ENCODE measurements at regions not wholly inside any gene's neighbourhood (a gene's known extent, or its start where the extent isn't known, plus 50 kb on each side); places are given as distances from the start of the nearest gene placed in this dataset.

DNA sequence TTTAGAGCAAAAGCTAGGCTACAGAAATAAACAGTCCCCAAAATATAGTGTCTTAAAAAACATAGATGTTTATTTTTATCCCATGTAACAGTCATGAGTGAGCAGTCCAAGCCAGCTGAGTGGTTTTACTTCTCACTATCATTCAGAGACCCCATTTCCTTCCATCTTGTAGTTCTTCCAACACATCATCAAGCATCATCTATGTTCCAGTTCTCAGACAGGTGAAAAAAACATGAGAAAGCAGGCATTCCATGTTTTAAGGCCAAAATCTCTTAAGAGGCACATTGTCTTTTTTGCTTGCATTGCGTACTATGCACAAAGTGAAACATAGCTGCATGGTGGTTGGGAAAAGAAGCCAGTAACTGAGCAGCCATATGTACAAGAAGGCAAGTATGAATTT, 128.6 kb downstream of the ATOH1 start:
- DNase-seq (ENCODE audit: low read depth) (no peak), FAIRE-seq (no peak)
- Histone ChIP-seq H3K4me3 (ENCODE audit: low read depth, low read length) (no peak overlapping the region), H3K36me3 (ENCODE audit: control insufficient read depth, insufficient read depth, low read length) (no peaks in the 10 kb centered on the region), H3K27me3 (ENCODE audit: control insufficient read depth, insufficient read depth, low read length) (no peaks in the 10 kb centered on the region)
- TF ChIP-seq, protein P1, sequence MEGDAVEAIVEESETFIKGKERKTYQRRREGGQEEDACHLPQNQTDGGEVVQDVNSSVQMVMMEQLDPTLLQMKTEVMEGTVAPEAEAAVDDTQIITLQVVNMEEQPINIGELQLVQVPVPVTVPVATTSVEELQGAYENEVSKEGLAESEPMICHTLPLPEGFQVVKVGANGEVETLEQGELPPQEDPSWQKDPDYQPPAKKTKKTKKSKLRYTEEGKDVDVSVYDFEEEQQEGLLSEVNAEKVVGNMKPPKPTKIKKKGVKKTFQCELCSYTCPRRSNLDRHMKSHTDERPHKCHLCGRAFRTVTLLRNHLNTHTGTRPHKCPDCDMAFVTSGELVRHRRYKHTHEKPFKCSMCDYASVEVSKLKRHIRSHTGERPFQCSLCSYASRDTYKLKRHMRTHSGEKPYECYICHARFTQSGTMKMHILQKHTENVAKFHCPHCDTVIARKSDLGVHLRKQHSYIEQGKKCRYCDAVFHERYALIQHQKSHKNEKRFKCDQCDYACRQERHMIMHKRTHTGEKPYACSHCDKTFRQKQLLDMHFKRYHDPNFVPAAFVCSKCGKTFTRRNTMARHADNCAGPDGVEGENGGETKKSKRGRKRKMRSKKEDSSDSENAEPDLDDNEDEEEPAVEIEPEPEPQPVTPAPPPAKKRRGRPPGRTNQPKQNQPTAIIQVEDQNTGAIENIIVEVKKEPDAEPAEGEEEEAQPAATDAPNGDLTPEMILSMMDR (IDR thresholded peaks at IDR 0.05; ENCODE audit: insufficient read depth, low read length, severe bottlenecking), result no peak

DNA sequence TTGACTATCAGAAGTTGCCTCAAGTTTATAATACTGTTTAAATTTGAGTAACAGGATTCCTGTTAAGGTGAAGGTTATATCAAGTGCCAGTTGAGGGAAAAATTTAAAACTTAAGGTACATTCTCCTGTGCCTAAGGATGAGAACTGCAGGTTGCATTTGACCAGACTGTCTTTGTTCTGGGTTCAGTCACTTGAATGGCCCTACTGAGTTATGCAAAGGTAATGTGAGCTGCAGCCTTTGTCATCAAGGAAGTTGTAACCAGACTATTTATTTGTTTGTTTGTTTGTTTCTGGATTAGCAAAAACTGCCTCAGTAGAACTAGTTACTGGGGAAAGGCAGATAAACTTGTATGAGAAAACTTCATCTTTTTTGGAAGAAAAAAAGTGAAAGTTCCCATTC, 131.9 kb downstream of the ATOH1 start:
- H3K4me3 ChIP-seq (ENCODE audit: low read depth, low read length), result no peak overlapping the region
- no peaks in the 10 kb centered on the region for H3K27me3 ChIP-seq (ENCODE audit: control insufficient read depth, insufficient read depth, low read length)
- H3K36me3 ChIP-seq (ENCODE audit: control insufficient read depth, insufficient read depth, low read length), result no peaks in the 10 kb centered on the region
- FAIRE-seq, result no peak
- TF ChIP-seq, protein P1 (IDR thresholded peaks at IDR 0.05; ENCODE audit: insufficient read depth, low read length, severe bottlenecking), result no peak
- DNase-seq (ENCODE audit: low read depth), result no peak

DNA sequence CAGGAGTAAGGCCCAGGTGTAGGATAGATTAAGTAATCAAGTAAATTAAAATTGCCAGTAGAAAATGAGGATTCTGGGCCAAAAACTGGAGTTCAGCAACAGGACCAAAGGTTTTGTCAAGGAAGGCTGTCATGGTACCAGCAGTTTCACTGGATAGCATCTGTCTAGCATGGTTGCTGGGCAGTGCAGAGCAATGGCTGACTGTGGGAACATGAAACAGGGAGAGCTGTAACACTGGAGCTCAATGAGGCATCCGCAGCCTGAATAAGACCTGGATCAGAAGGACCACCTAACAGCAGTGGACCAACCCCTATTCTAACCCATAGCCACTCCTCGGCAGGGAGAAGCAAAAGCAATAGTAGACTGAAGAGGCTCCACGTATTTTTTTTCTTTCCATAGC, 132.4 kb downstream of the ATOH1 start:
- Histone ChIP-seq H3K27me3 (ENCODE audit: control insufficient read depth, insufficient read depth, low read length) (no peaks in the 10 kb centered on the region), H3K4me3 (ENCODE audit: low read depth, low read length) (no peak overlapping the region), H3K36me3 (ENCODE audit: control insufficient read depth, insufficient read depth, low read length) (no peaks in the 10 kb centered on the region)
- FAIRE-seq (no peak), DNase-seq (ENCODE audit: low read depth) (no peak)
- TF ChIP-seq, protein P1 (IDR thresholded peaks at IDR 0.05; ENCODE audit: insufficient read depth, low read length, severe bottlenecking), result no peak

DNA sequence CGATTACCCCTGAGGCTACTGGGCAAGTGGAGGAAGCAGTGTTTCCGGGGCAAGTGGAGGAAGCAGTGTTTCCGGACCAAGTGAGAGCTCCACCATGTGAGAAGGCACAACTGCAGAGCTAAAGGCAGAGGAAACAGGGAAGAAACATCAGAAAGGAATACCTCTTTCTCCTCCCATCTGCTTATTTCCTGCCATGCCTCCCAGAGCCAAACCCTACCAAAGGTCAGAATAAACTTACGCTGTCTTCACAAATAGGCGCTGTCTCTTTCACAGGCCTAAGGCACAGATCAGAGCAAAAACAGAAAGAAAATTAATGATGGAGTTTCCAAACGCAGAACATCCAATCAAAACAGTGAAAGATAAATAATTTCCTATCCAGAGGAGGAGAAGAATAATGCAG, 153.0 kb downstream of the ATOH1 start:
- H3K27me3 ChIP-seq (ENCODE audit: control insufficient read depth, insufficient read depth, low read length), result no peaks in the 10 kb centered on the region
- H3K4me3 ChIP-seq (ENCODE audit: low read depth, low read length), result no peak overlapping the region
- FAIRE-seq (no peak), DNase-seq (ENCODE audit: low read depth) (no peak)
- no peaks in the 10 kb centered on the region for H3K36me3 ChIP-seq (ENCODE audit: control insufficient read depth, insufficient read depth, low read length)
- TF ChIP-seq, protein P1 (IDR thresholded peaks at IDR 0.05; ENCODE audit: insufficient read depth, low read length, severe bottlenecking), result no peak

DNA sequence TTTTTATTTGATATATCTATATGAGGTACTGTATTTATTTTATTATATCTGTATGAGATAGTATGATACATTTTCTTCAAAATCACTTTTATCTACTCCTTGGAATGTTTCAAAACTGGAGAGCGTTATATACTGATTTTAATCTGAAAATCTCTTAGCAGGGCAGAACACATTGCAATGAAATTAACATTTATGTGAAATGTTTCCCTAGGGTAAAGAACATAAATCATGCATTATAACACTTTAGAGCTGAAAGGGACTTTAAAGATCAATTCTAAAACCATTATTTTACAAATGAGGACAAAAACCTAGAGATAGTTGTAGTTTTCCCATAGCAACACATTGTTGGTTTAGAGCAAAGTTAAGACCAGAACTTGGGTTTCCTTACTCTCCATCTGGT, 153.7 kb downstream of the ATOH1 start:
- H3K27me3 ChIP-seq (ENCODE audit: control insufficient read depth, insufficient read depth, low read length), result no peaks in the 10 kb centered on the region
- H3K4me3 ChIP-seq (ENCODE audit: low read depth, low read length), result no peak overlapping the region
- FAIRE-seq, result no peak
- TF ChIP-seq, protein P1 (IDR thresholded peaks at IDR 0.05; ENCODE audit: insufficient read depth, low read length, severe bottlenecking), result no peak
- no peaks in the 10 kb centered on the region for H3K36me3 ChIP-seq (ENCODE audit: control insufficient read depth, insufficient read depth, low read length)
- DNase-seq (ENCODE audit: low read depth), result no peak

DNA sequence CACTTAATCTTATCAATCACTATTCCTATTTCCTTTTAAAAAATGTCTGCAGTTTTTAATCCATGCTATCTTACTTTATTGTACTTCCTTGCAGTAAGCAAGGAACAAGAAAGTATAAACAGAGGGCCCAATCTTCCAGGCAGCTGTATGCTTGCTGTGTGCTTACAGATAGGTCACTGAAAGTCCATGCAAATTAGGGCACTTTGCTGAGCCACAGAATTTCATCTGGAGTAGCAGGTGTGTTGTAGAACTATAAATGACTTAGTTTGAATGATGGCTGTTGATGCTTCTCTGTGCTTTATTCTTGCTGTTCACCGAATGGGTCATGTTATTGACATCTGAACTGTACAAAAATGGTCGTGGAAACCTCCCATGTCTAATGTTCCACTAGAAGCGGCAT, 154.6 kb downstream of the ATOH1 start:
- no peak for FAIRE-seq
- H3K4me3 ChIP-seq (ENCODE audit: low read depth, low read length), result no peak overlapping the region
- TF ChIP-seq, protein P1 (IDR thresholded peaks at IDR 0.05; ENCODE audit: insufficient read depth, low read length, severe bottlenecking), result no peak
- H3K36me3 ChIP-seq (ENCODE audit: control insufficient read depth, insufficient read depth, low read length), result no peaks in the 10 kb centered on the region
- no peak for DNase-seq (ENCODE audit: low read depth)
- no peaks in the 10 kb centered on the region for H3K27me3 ChIP-seq (ENCODE audit: control insufficient read depth, insufficient read depth, low read length)
